ENCODE measurements at regions not wholly inside any gene's neighbourhood (a gene's known extent, or its start where the extent isn't known, plus 50 kb on each side); places are given as distances from the start of the nearest gene placed in this dataset.

DNA sequence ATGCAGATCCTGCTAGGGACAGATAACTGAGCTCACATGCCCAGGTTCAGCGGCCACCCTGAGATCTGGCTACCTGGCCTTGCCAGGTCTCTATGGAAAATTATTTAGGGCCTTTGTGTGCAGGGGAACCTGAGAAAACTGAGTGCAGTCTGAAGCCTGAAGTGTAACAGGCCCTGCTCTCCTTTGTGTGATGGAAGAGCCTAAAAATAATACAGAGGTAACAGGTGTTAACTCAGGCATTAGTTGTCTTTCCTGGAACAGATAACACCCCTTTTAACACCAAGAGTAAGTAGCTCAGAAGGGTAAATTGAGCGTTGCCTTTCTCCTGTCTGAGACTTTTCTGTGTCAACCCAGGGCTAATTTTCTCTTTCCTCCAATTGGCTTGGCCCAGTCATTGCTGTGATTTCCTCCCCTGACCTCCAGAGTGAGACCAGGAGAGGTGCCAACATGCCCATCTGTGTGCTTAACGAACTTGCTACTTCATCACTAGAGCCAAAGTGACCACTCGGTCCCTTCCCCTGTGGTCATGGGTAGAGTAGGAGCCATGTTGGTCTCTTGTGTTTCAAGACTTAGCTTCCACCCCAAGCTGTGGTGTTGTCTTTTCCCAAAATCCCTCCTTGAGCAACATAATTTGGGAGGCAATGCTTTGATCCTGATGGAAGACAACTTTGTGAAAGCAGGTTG lies 304.4 kb upstream of the JAG1 start:
- H3K27ac Mint-ChIP-seq (ENCODE audit: unreplicated experiment): no peak overlapping the region
- no peaks in the 10 kb centered on the region for H3K36me3 Mint-ChIP-seq (ENCODE audit: low read depth)
- peaks cover 35% of the 10 kb centered on the region for H3K4me1 Mint-ChIP-seq
- DNase-seq (ENCODE audit: low read depth, low spot score): no peak
- H3K4me3 Mint-ChIP-seq: no peak overlapping the region
- TF ChIP-seq, protein P1, sequence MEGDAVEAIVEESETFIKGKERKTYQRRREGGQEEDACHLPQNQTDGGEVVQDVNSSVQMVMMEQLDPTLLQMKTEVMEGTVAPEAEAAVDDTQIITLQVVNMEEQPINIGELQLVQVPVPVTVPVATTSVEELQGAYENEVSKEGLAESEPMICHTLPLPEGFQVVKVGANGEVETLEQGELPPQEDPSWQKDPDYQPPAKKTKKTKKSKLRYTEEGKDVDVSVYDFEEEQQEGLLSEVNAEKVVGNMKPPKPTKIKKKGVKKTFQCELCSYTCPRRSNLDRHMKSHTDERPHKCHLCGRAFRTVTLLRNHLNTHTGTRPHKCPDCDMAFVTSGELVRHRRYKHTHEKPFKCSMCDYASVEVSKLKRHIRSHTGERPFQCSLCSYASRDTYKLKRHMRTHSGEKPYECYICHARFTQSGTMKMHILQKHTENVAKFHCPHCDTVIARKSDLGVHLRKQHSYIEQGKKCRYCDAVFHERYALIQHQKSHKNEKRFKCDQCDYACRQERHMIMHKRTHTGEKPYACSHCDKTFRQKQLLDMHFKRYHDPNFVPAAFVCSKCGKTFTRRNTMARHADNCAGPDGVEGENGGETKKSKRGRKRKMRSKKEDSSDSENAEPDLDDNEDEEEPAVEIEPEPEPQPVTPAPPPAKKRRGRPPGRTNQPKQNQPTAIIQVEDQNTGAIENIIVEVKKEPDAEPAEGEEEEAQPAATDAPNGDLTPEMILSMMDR (conservative IDR thresholded peaks at IDR 0.05): no peak
- H3K27me3 Mint-ChIP-seq (ENCODE audit: low read depth): no peaks in the 10 kb centered on the region
- peaks cover 7% of the 10 kb centered on the region for H3K9me3 Mint-ChIP-seq

DNA sequence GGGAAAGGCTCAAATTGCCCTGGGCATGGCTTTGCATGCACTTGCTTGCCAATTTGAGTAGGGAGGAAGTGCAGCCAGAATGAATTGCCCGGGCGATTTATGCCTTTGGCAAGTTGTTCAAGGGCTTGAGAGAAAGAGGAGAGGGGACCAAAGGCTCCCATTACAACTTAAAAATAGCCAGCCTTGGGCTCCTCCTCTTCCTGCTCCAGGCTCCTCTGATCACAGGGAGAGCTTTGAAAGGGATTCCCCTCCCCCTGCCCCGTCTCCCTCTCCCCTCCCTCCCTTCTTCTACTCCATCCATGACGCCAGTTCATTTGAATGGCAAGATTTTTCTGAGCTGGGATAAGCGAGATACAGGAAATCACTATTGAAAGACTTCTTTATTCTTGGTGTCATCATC lies 304.9 kb upstream of the JAG1 start:
- Mint-ChIP-seq H3K4me1 (peaks cover 37% of the 10 kb centered on the region), H3K4me3 (peak overlapping the region; percentile 8), H3K27me3 (ENCODE audit: low read depth) (no peaks in the 10 kb centered on the region), H3K27ac (ENCODE audit: unreplicated experiment) (no peak overlapping the region), H3K9me3 (peaks cover 6% of the 10 kb centered on the region), H3K36me3 (ENCODE audit: low read depth) (no peaks in the 10 kb centered on the region)
- TF ChIP-seq, protein P1 (conservative IDR thresholded peaks at IDR 0.05): no peak
- peak; percentile 6 for DNase-seq (ENCODE audit: low read depth, low spot score)

DNA sequence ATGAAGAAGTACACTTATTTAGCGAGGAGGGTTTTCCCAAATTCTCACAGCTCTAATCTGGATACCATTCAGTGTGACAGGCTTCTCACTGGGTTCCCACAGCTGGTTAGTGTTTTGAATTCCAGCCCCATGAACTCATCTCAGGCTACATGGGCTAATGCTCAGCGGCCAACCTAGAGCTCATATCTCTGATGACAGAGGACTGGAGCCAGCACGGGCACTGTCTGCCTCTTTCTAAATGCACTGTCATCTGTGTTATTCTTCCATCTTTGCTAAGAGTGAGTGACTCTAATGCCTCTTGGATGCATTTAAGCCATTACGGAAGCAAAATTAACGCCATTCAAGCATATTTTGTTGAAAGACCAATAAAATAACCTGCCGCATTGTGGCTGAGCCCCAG lies 308.9 kb upstream of the JAG1 start:
- TF ChIP-seq, protein P1 (conservative IDR thresholded peaks at IDR 0.05): no peak
- Mint-ChIP-seq H3K36me3 (ENCODE audit: low read depth) (no peaks in the 10 kb centered on the region), H3K4me1 (peaks cover 33% of the 10 kb centered on the region), H3K27me3 (ENCODE audit: low read depth) (no peaks in the 10 kb centered on the region), H3K9me3 (peaks cover 3% of the 10 kb centered on the region), H3K4me3 (no peak overlapping the region), H3K27ac (ENCODE audit: unreplicated experiment) (no peak overlapping the region)
- no peak for DNase-seq (ENCODE audit: low read depth, low spot score)

DNA sequence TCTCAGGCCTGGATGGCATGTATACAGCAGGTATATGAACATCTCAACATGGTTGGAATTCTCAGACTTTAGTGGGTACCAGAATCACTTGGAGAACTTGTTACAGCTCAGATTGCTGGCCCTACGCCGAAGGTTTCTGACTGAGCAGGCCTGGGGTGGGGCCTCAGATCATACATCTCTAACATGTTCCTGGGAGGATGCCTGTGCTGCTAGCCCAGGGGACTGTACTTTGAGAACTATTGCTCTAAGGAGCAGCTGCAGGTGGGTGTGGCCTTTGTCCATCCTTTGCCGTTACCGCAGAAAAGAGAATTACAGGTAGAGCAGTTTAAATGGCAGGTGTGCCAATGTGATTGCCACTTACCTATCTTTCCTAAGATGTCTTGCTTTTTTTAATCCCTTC lies 310.5 kb upstream of the JAG1 start:
- no peaks in the 10 kb centered on the region for H3K36me3 Mint-ChIP-seq (ENCODE audit: low read depth)
- TF ChIP-seq, protein P1 (conservative IDR thresholded peaks at IDR 0.05): no peak
- H3K4me3 Mint-ChIP-seq: no peak overlapping the region
- H3K4me1 Mint-ChIP-seq: peaks cover 22% of the 10 kb centered on the region
- no peaks in the 10 kb centered on the region for H3K9me3 Mint-ChIP-seq
- no peaks in the 10 kb centered on the region for H3K27me3 Mint-ChIP-seq (ENCODE audit: low read depth)
- DNase-seq (ENCODE audit: low read depth, low spot score): no peak
- no peak overlapping the region for H3K27ac Mint-ChIP-seq (ENCODE audit: unreplicated experiment)

DNA sequence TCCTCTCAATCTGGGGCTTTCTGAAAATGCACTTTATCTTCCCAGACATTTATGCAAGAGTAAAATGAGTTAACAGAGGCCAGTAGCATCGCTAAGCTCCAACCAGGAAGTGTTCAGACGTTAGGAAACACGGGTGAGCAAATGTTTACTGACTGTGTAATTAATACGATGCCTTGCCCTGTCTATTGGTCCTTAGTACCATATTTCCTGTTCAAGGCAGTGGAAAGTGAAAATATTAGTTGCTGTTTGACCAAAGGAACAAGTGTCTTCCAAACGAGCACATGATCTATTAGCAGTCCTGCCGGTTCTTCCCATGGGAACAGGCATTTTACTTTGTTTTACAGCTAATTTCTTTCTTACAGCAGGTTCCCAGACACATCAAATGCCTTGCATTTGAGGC lies 311.1 kb upstream of the JAG1 start:
- H3K36me3 Mint-ChIP-seq (ENCODE audit: low read depth): no peaks in the 10 kb centered on the region
- peaks cover 22% of the 10 kb centered on the region for H3K4me1 Mint-ChIP-seq
- TF ChIP-seq, protein P1 (conservative IDR thresholded peaks at IDR 0.05): no peak
- no peaks in the 10 kb centered on the region for H3K27me3 Mint-ChIP-seq (ENCODE audit: low read depth)
- no peak overlapping the region for H3K27ac Mint-ChIP-seq (ENCODE audit: unreplicated experiment)
- no peak overlapping the region for H3K4me3 Mint-ChIP-seq
- no peak for DNase-seq (ENCODE audit: low read depth, low spot score)
- H3K9me3 Mint-ChIP-seq: no peaks in the 10 kb centered on the region

Measured in neural crest cell (in vitro differentiated cells).